Fibroblast of mammary gland (primary cell): ENCODE measurements at regions not wholly inside any gene's neighbourhood (a gene's known extent, or its start where the extent isn't known, plus 50 kb on each side); places are given as distances from the start of the nearest gene placed in this dataset.

Experiments
- DNase-seq: peaks from one replicate; pipeline ENCODE4 v3.0.0-alpha.2; 2010; ENCODE audit warnings: low read depth
- H3K4me3 ChIP-seq: 2 replicates; pipeline ENCODE4 v1.5.1; 2011; ENCODE audit warnings: low read depth, mild to moderate bottlenecking, low read length, moderate library complexity; ENCODE audit not compliant: control insufficient read depth
- TF ChIP-seq, protein P1 (sequence below): conservative IDR thresholded peaks from 2 replicates; pipeline ENCODE4 v1.5.1; 2011; ENCODE audit warnings: low read depth, low read length, inconsistent platforms; ENCODE audit not compliant: control insufficient read depth, insufficient read depth

- no peak overlapping the region for H3K4me3 ChIP-seq
- DNase-seq = no peak
- TF ChIP-seq, protein P1, sequence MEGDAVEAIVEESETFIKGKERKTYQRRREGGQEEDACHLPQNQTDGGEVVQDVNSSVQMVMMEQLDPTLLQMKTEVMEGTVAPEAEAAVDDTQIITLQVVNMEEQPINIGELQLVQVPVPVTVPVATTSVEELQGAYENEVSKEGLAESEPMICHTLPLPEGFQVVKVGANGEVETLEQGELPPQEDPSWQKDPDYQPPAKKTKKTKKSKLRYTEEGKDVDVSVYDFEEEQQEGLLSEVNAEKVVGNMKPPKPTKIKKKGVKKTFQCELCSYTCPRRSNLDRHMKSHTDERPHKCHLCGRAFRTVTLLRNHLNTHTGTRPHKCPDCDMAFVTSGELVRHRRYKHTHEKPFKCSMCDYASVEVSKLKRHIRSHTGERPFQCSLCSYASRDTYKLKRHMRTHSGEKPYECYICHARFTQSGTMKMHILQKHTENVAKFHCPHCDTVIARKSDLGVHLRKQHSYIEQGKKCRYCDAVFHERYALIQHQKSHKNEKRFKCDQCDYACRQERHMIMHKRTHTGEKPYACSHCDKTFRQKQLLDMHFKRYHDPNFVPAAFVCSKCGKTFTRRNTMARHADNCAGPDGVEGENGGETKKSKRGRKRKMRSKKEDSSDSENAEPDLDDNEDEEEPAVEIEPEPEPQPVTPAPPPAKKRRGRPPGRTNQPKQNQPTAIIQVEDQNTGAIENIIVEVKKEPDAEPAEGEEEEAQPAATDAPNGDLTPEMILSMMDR = no peak
Observed at GRCh38 chr15:93241696-93242585, 152.9 kb upstream of the RGMA start.

DNA sequence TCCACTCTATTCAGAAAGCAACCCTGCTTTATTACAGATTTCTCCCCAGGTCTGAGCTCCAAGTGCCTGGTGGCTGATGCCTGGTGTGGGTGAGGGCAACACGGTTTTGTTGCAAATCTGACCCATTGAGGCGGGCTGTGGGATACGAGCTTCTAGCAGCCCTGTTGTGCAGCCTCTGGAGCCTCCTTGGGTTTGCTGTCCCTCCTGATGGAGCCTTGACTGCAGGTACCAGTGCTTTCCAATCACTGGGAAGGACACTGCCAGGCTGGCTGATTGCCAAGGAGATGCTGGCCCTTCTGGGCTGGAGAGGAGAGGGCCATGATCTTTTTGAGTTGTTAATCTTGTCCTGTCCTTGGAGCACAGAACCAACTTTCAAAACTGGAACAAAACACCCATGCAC lies 151.0 kb upstream of the RGMA start:
- DNase-seq = no peak
- H3K4me3 ChIP-seq = no peak overlapping the region
- TF ChIP-seq, protein P1 = no peak

DNA sequence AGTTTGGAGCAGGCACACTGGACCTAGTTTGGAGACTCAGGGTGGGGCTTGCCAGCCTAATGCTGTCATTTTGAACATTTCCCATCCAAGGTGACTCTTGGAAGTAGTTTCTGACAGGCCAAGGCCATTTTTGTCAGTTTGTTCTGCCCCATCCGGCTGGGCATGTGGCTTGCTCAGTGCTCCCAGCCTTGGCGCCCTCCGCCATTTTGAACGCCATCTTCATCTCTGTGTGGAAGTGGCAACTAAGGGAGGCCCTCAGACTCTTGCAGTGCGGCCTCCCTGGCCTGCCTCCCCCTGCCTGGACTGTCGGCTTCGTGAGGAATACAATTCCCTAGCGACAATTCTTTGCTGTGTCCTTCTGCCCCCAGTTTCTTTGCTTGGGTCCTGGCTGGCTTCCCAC lies 150.6 kb upstream of the RGMA start:
- TF ChIP-seq, protein P1 = no peak

DNA sequence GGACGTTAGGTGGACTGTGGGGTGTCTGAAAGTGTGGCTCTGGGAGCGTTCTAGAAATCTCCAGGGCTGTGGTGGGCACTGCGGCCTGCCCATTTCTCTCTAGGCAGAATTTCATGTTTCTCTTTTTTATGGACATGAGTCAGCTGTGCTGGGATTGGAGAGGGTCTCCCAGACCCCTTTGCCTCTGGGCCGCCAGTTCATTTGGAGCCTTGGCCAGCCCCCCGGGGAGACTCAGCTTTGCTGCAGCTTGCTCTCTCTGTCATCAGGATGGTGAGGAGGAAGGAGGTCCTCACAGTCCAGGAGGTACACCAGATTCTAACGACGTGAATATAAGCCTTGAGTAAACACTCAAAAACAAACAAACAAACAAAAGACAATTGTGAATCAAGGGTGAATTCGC lies 149.6 kb upstream of the RGMA start:
- TF ChIP-seq, protein P1 = no peak
- DNase-seq = no peak
- no peak overlapping the region for H3K4me3 ChIP-seq

More for the DNA sequence above, 150.6 kb upstream of the RGMA start:
- DNase-seq = no peak
- no peak overlapping the region for H3K4me3 ChIP-seq

DNA sequence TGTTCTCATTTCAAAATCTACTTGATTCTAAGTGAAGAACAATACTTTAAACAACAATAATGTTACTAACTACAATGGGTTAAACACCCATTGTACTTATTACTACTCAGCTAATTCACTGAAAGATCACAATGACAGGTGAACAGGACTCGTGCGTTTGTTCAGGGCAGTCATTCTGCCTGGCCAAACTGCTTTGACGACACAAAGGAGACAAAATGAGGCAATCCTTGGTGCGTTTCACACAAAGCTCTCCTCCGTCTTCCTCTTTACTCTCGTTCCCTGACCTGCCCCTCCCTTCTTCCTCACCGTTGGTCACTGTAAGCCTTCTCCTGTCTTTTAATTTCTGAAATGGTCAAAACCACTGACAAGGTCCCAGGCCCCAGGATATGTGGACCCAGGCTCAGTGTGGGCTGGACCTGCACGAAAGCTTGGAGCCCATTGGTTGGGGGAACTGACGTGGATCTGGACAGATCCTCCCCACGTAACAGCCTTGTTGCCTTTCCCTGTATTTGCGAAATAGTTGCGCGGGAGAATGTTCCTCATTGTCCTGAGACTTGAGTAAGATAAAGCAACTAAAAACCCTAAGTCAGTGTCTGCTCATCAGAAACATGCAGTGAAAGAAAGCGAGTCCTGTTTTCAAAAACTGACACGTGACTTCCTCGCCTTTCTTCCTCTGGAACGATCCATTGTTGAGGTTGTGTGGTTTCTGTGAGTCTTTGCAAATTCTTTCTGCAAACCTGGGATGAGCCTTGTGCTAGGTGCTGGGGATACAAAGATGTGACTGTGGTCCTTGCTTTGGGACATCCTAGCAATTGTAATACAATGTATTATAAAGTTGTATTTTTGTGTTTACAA lies 147.1 kb upstream of the RGMA start:
- no peak for DNase-seq
- TF ChIP-seq, protein P1 = no peak
- no peak overlapping the region for H3K4me3 ChIP-seq

GRCh38 chr15:93235269-93235668 lies 146.3 kb upstream of the RGMA start:
- no peak overlapping the region for H3K4me3 ChIP-seq
- no peak for DNase-seq
- TF ChIP-seq, protein P1 = no peak
